ENCODE measurements at regions not wholly inside any gene's neighbourhood (a gene's known extent, or its start where the extent isn't known, plus 50 kb on each side); places are given as distances from the start of the nearest gene placed in this dataset.

DNA sequence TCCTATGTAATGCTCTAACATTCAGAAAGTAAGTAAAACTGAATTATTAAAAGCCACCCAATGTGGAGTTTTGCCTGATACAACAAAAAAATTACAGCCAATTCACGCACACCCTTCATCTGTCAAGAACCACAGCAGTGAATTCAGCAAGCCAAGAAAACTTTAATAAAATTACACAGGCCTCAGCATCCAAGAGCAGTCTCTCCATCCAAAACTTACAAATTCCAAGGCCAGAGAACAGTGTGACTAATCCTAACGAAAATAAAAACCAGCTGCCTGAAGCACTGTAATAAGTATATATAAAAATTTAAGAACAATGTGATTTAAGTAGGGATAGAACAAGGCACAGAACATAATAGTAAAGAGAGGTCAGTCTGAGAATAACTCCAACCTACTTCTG is 54.2 kb downstream of the SIX6 start:
- no peak overlapping the region for H3K27ac Mint-ChIP-seq
- no peak for ATAC-seq (replicated peaks)
- no peaks in the 10 kb centered on the region for H3K4me1 Mint-ChIP-seq
- peaks cover 6% of the 10 kb centered on the region for H3K27me3 Mint-ChIP-seq
- H3K36me3 Mint-ChIP-seq (ENCODE audit: low read depth): no peaks in the 10 kb centered on the region
- no peaks in the 10 kb centered on the region for H3K9me3 Mint-ChIP-seq
- H3K4me3 Mint-ChIP-seq: no peak overlapping the region

- no peak for ATAC-seq (replicated peaks)
- Mint-ChIP-seq H3K27me3 (peaks cover 6% of the 10 kb centered on the region), H3K4me3 (no peak overlapping the region), H3K27ac (no peak overlapping the region), H3K36me3 (ENCODE audit: low read depth) (no peaks in the 10 kb centered on the region), H3K9me3 (no peaks in the 10 kb centered on the region), H3K4me1 (no peaks in the 10 kb centered on the region)
Observed at GRCh38 chr14:60565211-60565610, 56.3 kb downstream of the SIX6 start.

DNA sequence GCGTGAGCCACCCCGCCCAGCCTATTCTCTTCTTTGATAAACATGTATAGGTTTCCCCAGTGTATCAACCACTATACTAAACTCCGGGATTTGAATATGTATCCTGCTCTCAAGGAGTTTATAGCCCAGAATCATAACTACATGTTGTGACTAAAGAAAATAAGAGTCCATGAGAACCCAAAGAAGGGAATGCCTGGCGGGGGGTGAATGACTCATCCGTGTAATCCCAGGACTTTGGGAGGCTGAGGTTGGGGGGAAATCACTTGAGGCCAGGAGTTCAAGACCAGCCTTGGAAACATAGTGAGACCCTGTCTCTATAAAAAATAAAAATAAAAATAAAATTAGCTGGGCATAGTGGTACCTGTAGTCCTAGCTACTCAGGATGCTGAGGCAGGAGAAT is 57.2 kb downstream of the SIX6 start:
- Mint-ChIP-seq H3K4me1 (no peaks in the 10 kb centered on the region), H3K4me3 (no peak overlapping the region), H3K9me3 (no peaks in the 10 kb centered on the region), H3K27ac (no peak overlapping the region), H3K36me3 (ENCODE audit: low read depth) (no peaks in the 10 kb centered on the region), H3K27me3 (peaks cover 6% of the 10 kb centered on the region)
- ATAC-seq (replicated peaks): no peak

GRCh38 chr14:60573943-60574495 is 65.1 kb downstream of the SIX6 start:
- no peak for ATAC-seq (replicated peaks)
- H3K27ac Mint-ChIP-seq: no peak overlapping the region
- H3K36me3 Mint-ChIP-seq (ENCODE audit: low read depth): no peaks in the 10 kb centered on the region
- H3K4me1 Mint-ChIP-seq: no peaks in the 10 kb centered on the region
- H3K9me3 Mint-ChIP-seq: no peaks in the 10 kb centered on the region
- H3K27me3 Mint-ChIP-seq: peaks cover 22% of the 10 kb centered on the region
- H3K4me3 Mint-ChIP-seq: no peak overlapping the region

DNA sequence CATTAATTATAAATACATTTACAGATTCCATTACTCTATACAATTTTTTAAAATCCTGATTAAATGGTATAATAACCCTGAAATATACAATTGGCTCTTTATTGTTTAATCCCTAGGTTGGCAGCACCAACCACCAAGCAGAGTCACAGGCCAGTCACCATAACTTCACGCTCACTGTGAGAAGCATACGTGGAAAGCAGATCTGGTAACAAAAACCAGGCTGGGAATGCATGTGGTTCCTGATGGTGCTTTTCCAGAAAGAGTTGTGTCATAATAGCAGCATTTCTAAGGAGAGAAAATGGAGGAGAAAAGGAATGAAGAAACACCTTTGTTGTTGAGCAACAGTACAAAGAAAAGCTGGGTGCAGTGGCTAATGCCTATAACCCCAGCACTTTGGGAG is 66.1 kb downstream of the SIX6 start:
- Mint-ChIP-seq H3K4me1 (no peaks in the 10 kb centered on the region), H3K9me3 (no peaks in the 10 kb centered on the region)

DNA sequence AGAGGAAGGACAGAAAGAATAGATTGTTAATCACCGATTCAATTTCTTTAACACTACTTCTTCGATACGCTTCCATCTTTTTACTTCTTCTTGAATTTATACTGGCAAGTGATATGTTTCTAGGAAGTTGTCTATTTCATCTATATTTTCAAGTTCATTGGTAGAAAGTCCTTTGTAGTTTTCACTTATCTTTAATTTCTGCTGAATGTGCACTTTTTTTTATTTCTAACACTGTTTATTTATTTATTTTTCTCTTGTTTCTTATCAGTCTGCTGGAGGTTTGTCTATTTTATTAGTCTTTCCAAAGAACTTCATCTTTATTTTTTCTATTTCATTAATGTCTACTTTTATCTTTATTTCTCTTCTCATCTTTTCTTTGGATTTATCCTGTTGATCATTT is 63.6 kb downstream of the SIX1 start:
- H3K4me3 Mint-ChIP-seq: no peak overlapping the region
- H3K9me3 Mint-ChIP-seq: no peaks in the 10 kb centered on the region
- H3K4me1 Mint-ChIP-seq: no peaks in the 10 kb centered on the region
- no peaks in the 10 kb centered on the region for H3K36me3 Mint-ChIP-seq (ENCODE audit: low read depth)
- no peak for ATAC-seq (replicated peaks)
- peaks cover 8% of the 10 kb centered on the region for H3K27me3 Mint-ChIP-seq
- H3K27ac Mint-ChIP-seq: no peak overlapping the region

More for the DNA sequence above, 66.1 kb downstream of the SIX6 start:
- Mint-ChIP-seq H3K4me3 (no peak overlapping the region), H3K27ac (no peak overlapping the region), H3K27me3 (peaks cover 22% of the 10 kb centered on the region), H3K36me3 (ENCODE audit: low read depth) (no peaks in the 10 kb centered on the region)
- no peak for ATAC-seq (replicated peaks)

DNA sequence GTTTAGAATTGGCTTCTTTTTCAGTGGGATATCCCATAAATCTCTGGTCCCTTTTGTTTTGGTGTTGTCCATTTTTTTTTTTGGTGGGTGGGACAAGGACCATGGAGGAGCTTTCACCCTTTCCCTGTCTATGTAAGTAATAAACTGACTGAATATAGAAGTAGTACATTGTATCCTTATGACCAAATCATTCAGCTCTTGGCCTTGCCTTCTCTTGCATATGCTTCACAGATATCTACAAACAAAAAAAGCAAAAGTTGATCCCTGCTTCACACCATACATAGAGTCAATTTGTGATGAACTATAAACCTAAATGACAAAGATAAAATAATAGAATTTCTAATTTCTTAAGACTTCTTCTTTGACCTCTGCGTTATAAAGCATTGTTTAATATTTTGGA is 59.8 kb downstream of the SIX1 start:
- H3K4me1 Mint-ChIP-seq: no peaks in the 10 kb centered on the region
- no peaks in the 10 kb centered on the region for H3K9me3 Mint-ChIP-seq
- no peaks in the 10 kb centered on the region for H3K36me3 Mint-ChIP-seq (ENCODE audit: low read depth)
- no peak overlapping the region for H3K27ac Mint-ChIP-seq
- peaks cover 15% of the 10 kb centered on the region for H3K27me3 Mint-ChIP-seq
- ATAC-seq (replicated peaks): no peak
- no peak overlapping the region for H3K4me3 Mint-ChIP-seq

DNA sequence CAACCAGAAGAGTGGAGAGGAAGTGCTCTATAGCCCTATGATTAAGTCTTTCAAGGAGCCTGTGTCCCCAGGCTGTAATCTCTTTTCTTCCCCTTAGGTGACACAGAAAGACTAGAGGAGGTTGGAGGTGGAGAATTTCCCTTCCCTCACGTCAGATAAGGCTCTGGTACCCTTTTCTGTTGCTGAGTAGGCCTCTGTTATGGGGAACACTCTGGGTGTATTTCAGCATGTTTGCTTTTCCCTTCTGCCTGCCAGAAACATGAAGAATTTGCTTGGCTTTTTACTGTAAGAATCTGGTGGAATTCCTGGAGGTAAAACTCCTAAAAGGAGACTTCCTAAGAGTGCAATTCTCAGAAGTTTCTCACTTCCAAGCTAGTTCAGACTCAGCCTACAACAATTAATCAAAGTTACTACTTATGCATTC is 58.3 kb downstream of the SIX1 start:
- Mint-ChIP-seq H3K27me3 (peaks cover 17% of the 10 kb centered on the region), H3K9me3 (no peaks in the 10 kb centered on the region), H3K4me3 (no peak overlapping the region), H3K36me3 (ENCODE audit: low read depth) (no peaks in the 10 kb centered on the region), H3K4me1 (no peaks in the 10 kb centered on the region), H3K27ac (no peak overlapping the region)
- peak; percentile 40 for ATAC-seq (replicated peaks)

Measured in activated T-helper 17 cell treated with anti-CD3 and anti-CD28 coated beads, Interleukin-2, amount 50 U/mL, for 72 hours (primary cell).